OCI-LY1 (cell line): ENCODE measurements at regions not wholly inside any gene's neighbourhood (a gene's known extent, or its start where the extent isn't known, plus 50 kb on each side); places are given as distances from the start of the nearest gene placed in this dataset.
"Not testable (repeated sequence)": the region's sequence is repeated elsewhere in the genome, so short reads cannot be mapped to it uniquely, and the experiment has no call there.

Source experiments
- CTCF ChIP-seq: fragments of 200-600 bp; sonication (generic), shearing (Covaris generic); IDR thresholded peaks from 2 replicates; pipeline ENCODE4 v1.5.1; 2017; ENCODE audit warnings: mild to moderate bottlenecking, antibody characterized with exemption, low read length, moderate library complexity, mixed read lengths
- EZH2 ChIP-seq: fragments of 200-600 bp; sonication (generic), shearing (Covaris generic); IDR thresholded peaks from 2 replicates; pipeline ENCODE4 v1.8.0; 2017; ENCODE audit warnings: borderline replicate concordance, mixed run types, mild to moderate bottlenecking, antibody characterized with exemption, low read length, moderate library complexity, mixed read lengths

GRCh38 chr11:3516345-3516933 lies 125.4 kb downstream of the ART5 start:
- not testable (repeated sequence) for TF ChIP-seq CTCF, EZH2
